HG03521 (cell line): ENCODE measurements at regions not wholly inside any gene's neighbourhood (a gene's known extent, or its start where the extent isn't known, plus 50 kb on each side); places are given as distances from the start of the nearest gene placed in this dataset.

ENCODE experiments used
- ATAC-seq: cut with Tn5 transposase; IDR thresholded peaks from one replicate; pipeline ENCODE4 v1.9.1; 2021; ENCODE audit warnings: mild to moderate bottlenecking, moderate library complexity; ENCODE audit not compliant: unreplicated experiment

DNA sequence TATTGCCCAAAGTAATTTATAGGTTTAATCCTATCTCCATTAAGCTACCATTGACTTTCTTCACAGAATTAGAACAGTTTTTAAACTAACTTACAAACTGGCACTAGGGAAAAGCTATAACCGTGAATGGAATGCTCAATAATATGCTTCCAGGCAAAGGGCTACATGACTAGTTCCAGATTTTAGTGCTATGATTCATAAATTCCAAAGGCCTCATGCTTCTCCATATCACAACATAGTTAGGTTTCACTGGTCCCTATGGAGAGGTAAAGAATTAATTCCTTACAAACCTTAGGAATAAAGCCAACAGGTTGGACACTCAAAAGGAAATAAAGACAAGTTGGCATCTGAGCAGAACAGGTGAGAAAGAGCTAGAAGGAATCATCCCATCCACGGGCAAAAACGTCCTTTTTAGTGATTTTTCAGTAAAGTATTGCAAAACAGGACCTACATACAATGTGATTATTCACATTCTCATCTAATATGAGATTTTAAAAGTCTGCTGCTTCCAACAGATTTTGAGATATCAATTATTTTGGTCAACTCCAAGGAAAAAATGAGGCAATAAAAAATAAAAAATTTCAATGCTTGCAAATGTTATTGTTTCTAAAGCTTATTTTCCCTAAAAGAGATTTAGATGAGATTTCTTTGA lies 97.0 kb upstream of the TARS1 start:
- ATAC-seq: no peak

DNA sequence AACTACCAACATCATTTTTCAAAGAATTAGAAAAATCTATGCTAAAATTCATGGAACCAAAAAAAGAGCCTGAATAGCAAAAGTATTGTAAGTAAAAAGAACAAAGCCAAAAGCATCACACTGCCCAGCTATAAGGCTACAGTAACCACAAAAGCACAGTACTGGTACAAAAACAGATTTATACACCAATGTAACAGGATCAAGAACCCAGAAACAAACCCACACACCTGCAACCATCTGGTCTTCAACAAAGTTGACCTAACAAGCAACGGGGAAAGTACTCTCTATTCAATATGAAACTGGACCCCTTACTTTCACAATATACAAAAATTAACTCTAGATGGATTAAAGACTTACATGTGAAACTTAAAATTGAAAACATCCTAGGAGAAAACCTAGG lies 94.2 kb upstream of the TARS1 start:
- ATAC-seq: no peak

DNA sequence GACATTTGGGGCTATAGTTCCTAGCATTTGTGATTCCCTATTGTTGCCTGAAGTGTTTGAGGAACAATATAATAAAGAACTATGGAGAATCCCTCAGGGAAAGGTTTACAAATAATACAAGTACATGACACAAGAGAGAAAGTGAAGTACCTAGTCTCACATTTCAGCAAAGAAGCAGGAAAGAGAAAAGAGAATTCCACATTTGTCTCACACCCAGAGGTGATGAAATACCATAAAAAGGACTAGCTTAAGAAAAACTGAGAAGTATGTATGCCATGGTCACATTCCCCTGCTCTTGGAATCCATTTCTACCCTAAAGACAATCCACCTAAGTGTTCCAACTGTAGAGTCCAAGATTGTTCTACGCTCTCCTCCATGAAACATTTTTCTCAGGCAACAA lies 79.0 kb upstream of the TARS1 start:
- ATAC-seq: no peak

DNA sequence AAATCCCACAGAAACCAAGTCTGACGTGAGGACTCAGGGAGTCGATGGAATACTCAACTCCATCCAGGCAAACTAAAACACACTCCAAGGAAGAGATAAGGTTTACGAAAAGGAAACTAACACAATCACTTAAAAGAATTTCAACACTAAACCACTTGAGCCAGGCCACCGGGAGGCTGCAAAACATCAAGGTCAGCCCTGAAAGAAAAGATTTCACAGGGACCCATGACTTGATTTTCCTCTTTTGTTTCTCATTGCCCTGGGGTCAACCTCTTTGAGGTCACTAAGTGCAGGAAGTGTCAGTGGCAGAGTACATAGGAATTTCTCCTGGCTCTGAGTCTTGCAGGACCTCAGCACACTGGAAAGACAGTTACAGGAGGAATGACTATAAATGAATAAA lies 77.8 kb upstream of the TARS1 start:
- ATAC-seq: no peak

DNA sequence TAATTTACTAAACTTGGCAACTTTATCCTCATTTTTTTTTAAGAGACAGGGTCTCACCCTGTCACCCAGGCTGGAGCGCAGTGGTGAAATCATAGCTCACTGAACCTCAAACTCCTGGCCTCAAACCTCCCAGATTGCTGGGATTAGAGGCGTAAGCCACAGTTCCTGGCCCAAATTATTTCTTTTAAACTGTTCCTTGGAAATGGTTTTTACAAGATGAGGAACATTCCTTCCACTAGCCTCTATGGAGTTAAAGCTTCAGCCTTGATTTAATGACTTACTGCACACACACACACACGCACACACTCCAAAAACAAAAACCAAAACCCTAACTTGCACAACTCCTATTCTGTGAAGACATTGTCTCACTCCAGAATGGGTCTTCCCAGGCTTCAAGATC lies 77.2 kb upstream of the TARS1 start:
- no peak for ATAC-seq

DNA sequence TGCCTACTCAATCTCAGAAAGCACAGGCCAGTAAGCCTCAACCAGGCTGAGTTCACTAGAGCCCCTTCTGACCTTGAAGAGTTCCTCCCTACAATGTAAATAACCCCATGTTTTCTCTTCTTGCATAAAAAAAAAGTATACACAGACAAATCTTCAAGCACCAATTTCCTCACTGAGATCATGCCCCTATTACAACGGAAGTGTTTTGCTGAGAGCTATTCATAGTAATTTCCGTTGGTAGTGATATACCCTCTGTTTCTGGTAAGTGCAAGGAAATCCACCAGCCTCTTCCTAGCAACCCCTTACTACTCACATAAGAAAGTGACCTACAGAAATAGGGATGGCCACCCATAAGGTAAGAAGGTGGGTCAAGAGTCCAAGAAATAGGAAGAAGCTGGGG lies 76.4 kb upstream of the TARS1 start:
- ATAC-seq: no peak

DNA sequence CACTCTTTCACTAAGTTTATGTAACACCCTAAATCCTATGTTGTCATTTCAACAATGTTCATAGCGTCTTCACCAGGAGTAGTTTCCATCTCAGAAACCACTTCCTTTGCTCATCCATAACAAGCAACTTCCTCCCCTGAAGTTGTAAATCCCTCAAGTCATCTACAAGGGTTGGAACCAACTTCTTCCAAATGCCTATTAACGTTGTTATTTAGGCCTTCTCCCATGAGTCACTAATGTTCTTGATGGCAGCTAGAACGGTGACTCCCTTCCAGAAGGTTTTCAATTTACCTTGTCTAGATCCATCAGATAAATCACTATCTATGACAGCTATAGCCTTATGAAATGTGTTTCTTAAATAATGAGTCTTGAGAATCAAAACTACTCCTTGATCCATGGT lies 73.3 kb upstream of the TARS1 start:
- ATAC-seq: no peak

DNA sequence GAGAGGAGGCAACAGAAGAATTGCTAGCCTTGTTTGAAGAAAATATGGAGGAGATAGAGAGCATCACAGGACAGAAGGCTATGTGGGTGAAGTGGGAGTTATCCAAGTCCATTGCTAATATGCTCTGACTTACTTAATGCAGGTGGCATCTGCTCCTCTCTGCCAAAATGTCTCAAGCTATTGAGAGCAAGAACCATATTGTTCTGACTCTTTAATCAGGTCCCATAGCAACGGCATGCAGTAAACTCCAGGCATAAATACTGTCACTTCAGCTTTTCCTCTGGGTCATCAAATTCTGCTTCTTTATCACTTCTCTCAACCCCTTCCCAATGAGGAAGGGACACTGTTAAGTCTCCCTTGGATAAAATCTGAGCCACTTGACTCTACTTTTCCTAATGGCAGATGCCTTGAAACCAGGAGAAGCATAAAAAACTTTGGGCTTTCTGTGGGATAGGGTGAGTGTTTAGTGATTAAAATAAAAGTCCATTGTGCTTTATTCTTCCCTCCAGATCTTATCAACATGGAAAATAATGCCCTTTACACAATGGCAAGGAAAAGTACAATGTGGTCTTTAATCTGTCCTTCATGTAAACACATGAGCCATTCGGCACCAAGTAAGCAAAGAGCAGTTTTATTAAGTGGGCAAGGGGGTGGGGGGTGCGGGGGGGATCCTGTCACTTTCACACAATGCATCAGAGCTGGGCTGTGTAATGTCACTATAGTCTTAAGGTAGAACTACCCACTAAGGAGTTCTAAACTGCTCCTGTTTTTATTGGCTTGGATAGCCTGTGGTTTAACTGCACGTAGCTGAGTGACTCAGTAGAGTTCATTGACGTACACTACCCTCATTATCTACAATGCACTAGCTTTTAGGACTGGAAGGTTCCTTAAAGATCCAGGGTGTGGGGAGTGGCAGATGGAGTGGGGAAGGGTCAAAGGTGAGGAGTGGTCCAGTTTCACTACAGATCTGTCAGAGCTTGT lies 71.0 kb upstream of the TARS1 start:
- ATAC-seq: no peak

DNA sequence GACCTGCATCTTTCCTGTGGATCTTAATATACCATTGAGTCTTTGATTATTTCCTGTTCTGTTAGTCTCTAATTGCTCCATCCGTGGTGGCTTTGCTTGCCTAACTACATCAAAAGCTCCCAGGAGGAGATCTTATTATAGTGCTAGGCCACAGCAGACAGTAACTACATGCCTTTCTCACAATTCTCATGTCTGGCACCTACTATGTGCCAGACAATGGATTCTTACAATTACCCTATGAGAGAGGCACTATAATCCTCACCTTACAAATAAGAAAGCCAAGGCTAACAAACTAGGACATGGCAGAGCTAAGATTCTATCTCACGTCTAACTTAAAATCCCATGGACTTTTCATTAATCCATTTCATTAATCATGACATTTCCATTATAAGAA lies 70.3 kb upstream of the TARS1 start:
- no peak for ATAC-seq

DNA sequence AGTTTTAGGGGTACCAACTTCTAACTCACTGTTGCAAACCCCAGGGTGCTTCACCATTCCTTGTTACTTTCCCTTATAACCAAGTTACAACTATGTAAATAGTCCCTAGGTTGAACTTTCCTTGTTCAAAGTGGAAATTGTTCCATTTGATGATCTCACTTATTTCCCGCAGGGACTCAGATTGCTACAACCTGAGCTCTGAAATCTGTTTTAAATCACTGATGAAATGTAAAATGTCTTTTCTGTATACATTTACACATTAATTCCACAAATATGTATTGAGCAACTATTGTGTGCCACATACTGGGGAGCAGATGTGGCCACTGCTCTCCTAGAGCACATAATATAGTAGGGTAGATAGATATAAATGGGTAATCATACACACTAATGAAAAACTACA lies 69.1 kb upstream of the TARS1 start:
- ATAC-seq: no peak

DNA sequence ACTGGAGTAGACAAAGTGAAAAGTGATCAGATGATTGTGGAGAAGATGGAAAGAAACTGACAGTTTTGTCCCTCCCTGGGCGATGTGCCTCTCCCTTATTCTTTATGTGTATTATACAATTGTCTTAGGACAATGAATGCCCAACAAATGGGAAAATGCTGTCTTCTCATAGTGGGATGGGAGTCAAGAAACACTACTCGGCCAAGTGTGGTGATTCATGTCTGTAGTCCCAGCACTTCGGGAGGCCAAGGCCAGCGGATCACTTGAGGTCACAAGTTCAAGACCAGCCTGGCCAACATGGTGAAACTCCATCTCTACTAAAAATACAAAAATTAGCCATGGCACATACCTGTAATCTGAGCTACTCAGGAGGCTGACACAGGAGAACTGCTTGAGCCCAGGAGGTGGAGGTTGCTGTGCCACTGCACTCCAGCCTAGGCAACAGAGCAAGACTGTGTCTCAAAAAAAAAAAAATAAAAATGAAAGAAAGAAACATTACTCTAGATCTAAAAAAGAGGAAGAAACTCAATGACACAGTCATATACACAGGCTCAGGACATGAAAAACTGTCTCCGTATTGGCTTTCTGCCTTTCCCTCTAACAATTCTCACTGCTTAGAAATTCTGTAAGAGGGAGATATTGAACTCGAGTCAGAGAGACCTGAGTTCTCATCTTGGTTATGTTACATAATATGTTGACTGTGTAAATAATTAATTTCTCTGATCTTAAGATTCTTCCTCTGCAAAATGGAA lies 67.9 kb upstream of the TARS1 start:
- no peak for ATAC-seq

DNA sequence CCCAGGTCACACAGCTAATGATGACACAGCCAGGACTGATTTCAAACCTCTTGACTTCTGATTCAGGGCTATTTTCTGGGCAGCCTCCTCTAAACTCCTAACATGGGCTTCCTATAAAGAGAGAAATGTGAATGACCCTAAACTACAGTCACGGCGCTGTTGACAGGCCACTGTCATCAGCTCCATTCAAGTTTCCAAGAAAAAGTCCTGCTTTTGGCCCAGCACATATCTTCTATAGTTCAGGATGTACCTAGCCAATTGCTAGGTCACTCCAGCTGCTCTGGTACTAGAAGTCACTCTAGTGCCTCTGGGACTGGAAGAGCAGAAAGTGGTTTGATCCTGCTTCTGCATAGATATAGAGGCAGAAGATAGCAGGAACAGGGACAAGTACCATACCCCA lies 64.9 kb upstream of the TARS1 start:
- no peak for ATAC-seq

DNA sequence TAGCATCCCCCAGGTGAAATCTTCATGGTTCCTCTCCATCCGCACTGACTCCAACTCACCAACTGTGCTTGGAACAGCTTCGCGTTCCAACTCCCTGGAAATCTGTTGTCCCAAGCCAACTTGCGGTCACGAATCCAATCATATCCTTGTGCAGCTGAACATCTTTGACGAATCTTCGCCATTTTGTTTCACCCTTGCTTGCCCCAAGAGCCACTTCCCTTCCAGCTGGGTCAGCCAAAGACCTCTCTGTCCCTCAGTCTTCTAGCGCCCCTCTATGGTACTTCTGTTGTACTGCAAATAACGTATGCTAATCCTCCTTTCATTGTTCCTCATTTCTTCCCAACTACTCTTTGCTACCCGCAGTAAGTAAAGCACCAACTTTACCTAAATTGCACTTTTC lies 61.0 kb upstream of the TARS1 start:
- ATAC-seq: no peak

DNA sequence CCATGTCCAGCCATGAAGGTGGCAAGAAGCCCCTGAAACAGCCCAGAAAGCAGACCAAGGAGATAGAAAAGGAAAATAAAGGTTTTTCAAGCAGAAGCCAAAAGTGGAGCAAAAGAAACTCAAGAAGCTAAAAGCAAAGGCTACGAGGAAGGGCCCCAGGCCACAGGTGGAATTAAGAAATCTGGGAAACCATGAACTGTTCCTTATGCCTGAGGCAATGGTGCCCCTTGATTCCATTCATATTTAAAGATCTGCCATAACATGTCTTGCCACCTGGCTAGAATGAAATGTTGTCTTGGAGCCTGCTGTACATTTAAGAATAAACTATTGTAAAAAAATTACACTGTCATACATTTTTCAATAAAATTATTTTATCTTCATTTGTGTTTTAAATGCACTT lies 59.5 kb upstream of the TARS1 start:
- no peak for ATAC-seq
